NOMO-1 (cell line): ENCODE measurements at regions not wholly inside any gene's neighbourhood (a gene's known extent, or its start where the extent isn't known, plus 50 kb on each side); places are given as distances from the start of the nearest gene placed in this dataset.
"Not testable (repeated sequence)": the region's sequence is repeated elsewhere in the genome, so short reads cannot be mapped to it uniquely, and the experiment has no call there.

Experiments
- DNase-seq, 2 experiments: peaks; one replicate each; lab custom pipeline; 2025; ENCODE audit not compliant: unreplicated experiment in 2 of 2; lab: John Stamatoyannopoulos, UW

DNA sequence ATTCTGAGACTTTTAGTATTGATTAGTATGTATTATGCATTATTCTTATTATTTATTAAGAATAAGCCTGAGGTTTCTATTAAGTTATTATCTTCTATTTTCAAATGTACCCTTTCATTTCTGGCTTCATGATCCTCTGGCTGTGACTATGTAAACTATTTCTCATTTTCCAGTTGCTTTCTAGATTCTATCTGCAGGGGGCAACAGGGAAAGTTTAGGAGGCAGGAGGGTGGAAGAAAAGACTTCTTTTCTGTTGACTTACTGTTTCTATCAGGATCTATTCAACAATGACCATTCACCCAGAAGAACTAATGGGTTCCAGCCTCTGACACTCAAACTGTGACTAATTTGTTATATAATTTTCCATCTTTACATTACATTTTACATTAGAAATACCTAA lies 653.4 kb upstream of the FSHR start:
- no peak for DNase-seq

- DNase-seq, result no peak
Measured at GRCh38 chr2:49804111-49804510, 649.8 kb upstream of the FSHR start.

DNA sequence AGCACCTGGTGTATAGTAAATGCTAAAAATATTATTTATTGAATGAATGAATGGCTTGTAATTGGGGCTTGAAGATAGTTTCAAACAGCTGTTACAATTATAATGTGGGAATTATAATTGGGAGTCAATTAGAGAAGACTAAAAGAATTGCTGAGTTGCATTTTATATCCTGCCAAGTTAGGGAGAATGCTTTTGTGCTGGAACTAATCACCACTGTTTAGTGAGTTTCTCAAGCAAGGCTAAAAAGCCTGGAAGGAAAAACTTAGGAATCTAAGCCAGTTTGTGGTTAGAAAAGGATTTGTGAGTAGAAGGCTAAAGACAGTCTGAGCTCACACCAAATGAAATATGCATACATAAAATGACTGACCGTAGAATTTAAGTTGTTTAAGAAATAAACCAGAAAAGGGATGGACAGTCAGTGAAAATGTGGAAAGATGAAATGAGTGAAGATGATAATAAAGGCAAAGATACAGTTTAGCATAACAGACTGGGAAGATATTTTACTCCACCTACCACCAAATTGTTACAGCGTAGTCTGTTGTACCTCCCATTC lies 647.7 kb upstream of the FSHR start:
- no peak for DNase-seq

DNA sequence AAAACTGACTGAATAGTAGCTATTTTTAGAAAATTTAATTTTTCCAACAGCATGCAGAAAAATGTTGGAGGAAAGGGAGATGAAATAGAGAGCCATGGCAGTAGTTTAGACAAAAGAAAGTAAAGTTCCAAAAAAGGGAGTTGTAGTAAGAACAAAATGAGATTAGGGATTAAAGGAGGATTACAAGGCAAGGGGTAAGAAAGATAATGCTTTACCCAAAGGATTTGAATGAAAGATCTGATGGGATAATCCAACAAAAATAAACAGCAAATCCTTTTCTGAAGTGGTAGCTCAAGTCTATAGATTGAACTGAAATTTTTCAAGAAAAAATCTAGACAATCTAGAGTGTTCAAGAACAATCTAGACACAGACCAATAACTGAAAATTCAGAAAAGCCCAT lies 644.3 kb upstream of the FSHR start:
- no peak for DNase-seq

DNA sequence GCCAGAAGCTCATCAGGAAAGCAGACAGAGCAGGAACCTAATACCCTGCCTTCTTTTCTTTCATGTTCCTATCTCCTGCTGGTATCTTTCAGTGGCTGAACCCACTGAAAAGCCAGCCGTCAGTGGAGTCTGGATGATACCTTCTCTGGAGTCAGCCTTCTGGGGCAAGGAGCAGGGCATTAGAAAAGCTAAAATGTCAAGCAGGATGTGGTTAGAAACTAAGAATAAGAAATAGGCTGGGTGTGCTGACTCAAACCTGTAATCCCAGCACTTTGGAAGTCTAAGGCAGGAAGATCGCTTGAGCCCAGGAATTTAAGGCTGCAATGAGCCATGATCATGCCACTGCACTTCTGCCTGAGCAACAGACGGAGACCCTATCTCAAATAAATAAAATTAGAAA lies 642.0 kb upstream of the FSHR start:
- DNase-seq, result no peak

GRCh38 chr2:49794396-49794795 lies 640.1 kb upstream of the FSHR start:
- DNase-seq, result no peak

DNA sequence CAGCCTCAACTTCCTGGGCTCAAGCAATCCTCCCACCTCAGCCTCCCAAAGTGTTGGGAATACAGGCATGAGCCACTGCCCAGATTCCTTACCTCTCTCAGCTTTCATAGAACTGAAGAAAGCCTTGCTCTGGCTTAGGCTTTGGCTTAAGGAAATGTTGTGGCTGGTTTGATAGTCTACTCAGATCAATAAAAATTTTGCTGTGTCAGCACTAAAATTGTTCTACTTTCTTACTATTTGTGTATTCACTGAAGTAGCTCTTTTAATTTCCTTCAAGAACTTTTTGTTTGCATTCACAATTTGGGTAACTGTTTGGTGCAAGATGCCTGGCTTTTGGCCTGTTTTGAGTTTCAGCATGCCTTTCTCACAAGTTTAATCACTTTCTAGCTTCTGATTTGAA lies 634.0 kb upstream of the FSHR start:
- DNase-seq, result no peak

DNA sequence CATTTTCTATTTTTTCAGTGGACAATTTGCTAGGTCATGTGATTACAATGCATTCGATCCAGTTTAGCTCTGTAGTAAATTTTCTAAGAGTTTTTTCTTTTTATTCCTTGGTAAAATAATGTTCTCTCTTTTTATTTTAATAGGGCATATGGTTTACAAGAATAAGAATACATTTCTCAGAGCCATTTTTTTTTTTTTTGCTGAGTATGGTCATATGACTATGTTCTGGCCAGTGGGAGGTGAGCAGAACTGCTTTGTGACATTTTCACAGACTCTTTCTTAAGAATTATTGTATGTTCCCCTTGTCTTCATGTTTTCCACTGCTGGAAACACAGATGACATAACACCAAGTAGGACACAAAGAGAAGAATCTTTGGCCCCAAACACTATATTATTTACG lies 626.6 kb upstream of the FSHR start:
- no peak for DNase-seq

DNA sequence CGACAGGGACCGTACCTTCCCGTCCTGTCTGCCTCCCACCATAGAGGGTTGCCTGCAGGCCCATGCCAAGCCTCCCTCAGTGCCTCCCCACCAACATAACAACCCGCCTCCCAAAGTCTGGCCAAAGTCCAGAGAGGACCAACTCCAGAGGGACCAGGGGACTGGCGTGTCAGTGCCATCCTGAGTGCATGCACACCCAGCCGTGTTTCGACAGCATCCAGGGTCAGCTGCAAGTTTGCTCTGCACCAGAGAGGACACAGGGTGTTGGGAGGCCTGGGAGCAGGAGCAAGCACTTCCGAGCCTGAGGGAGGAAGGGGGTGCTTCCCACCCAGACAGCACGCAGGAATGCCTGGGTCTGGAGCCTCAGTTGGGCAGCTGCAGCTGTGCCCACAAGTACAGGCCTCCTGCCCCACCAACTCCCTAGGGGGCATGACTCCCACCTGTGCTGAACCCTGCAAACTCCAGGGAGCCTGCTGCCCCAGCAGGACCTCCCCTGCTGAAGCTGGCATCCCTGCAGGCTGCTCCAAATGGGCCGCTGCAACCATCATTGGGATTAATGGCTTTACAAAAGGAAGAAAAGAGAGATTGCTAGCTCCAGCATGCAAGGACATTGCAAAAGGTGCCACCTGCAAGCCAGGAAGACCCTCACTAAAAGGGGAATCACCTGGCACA lies 618.1 kb upstream of the FSHR start:
- DNase-seq, result no peak

GRCh38 chr2:49770919-49771318 lies 616.6 kb upstream of the FSHR start:
- DNase-seq, result peak in 1 of 2 experiments; percentile 14

GRCh38 chr2:49767316-49767715 lies 613.0 kb upstream of the FSHR start:
- DNase-seq, result no peak

DNA sequence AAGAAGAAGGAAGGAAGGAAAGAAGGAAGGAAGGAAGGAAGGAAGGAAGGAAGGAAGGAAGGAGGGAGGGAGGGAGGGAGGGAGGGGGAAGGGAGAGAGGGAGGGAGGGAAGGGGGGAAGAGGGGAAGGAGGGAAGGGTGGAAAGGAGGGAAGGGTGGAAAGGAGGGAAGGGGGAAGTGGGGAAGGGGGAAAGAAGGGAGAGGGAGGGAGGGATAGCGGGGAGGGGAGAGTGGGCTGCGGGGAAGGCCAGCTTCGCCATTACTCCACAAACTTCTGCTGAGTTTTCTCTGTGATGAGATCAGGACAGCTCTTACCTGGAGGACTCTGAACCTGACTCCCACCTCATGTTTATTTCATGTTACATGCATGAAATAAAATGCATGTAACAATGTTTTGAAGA lies 601.5 kb upstream of the FSHR start:
- DNase-seq, result no peak

DNA sequence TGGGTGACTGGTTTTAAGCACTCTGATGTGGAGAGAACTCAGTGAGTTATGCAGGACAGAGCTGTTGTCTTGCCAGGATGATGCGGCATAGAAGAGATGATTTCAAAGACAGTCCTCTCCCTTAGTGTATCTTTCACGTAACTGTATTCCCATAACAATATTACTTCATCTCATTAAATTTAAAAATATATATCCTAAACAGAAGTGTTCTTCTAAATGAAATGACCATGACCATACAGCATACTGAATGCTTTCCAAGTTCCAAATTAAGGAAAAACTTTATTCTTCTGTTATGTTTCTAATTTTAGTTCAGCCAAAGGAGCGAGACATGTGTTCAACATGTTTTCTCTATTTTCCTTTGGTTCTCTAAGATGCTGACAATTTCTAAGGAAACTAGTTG lies 600.1 kb upstream of the FSHR start:
- DNase-seq, result no peak

DNA sequence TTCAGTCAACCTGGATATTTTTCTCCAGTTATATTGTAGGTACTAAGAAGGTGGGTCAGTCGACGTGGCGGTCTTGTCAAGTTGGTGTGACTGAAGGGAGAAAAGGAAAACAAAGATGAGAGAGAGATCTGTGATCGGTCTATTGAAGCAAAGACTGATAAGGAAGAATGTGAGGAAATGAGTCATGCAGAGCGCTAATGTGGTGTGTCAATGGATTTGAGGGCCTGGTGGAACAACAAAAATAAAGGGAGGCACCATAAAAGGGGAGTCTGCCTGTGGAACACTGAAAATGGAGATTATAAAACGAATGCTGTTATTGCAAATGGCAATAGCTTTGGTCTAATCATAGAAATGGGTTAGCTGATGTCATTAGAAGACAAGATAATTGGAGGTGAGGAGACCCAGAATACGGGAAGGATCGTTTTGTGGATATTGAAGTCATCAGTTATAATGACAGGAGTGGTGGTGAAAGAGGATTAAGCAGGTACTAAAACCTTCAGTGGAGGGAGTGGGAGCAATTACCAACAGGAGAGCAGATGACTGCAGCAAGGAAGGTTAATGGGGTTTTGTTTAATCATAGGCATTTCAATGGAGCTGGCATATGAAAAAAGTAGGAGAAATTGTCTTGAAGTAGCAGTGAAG lies 599.1 kb upstream of the FSHR start:
- no peak for DNase-seq

DNA sequence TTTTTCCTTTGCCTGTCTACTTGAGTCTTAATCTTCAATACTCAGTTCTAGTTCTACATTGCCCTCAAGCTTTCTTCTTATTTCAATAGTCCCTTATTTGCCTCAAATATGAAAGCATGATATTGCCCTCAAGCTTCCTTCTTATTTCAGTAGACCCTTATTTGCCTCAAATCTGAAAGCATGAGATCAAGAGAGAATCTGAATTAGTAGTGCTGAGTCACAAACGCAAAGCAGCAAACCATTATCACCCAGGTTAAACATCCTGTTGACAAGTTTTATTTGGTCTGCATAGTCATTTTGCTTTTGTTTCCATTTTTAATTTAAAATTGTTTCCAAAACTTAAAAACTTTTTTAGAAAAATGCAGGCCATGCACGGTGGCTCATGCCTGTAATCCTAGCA lies 583.3 kb upstream of the FSHR start:
- DNase-seq, result no peak

DNA sequence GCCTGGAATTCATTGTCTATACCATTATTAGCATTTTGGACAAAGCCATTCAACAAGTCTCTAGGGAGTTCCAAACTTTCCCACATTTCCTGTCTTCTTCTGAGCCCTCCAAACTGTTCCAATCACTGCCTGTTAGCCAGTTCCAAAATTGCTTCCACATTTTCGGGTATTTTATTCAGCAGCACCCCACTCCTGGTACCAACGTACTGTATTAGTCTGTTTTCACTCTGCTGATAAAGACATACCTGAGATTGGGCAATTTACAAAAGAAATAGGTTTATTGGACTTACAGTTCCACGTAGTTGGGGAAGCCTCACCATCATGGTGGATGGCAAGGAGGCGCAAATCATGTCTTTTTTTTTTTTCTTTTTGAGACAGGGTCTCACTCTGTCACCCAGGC lies 578.6 kb upstream of the FSHR start:
- not testable (repeated sequence) for DNase-seq

DNA sequence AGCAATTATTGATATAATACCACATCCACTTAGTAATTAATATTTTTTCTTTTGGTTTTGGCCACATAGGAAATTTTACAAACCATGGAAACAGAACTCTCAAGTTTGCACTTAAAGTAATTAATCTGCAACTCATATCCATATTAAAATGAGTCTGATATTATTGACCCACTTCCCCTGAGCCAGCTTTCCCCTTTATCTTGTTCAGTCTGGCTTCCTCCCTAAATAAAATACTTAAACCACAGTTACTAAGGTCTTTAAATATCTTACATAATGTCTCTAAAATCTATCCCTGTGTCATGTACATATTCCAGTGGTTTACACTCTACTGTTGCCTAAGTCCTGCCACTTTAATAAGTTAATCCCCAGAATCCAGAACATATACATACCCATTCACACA lies 564.9 kb upstream of the FSHR start:
- no peak for DNase-seq

- no peak for DNase-seq
Measured at GRCh38 chr2:49715597-49715996, 561.3 kb upstream of the FSHR start.

DNA sequence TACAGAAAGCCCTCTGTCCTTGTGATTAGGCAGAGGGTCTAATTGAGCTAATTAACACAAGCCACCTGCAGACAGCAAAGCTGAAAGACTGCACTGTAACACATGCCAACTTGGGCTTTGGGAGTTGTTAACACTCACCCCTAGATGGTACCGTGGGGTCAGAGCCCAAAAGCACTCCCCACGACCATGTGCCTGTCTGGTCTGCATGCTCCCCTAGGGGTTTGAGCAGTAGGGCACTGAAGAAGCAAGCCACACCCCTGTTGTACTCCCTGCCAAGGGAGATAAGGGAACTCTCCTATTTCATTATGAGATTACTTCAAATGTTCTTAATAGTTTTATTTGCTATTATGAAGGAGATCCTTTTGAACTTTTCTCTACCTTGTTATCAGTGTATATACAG lies 560.1 kb upstream of the FSHR start:
- no peak for DNase-seq

DNA sequence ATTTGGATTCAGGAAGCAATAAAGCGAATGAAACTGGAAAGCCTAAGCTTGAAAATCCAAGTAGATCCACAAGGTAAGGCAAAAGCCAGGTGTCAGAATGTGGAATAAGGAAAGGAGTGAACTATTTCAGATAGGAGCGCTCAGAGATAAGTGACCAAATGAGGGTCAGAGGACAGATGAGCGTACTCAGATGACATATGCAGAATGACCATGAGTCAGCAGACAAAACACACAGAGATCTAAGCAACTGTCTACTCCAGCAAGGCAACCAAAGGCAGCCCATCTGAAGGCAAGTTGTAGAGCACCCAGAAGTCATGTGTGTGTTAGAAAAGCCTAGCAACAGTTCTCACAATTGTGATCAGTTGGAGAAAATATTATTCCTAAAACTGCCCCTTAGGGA lies 548.4 kb upstream of the FSHR start:
- no peak for DNase-seq

DNA sequence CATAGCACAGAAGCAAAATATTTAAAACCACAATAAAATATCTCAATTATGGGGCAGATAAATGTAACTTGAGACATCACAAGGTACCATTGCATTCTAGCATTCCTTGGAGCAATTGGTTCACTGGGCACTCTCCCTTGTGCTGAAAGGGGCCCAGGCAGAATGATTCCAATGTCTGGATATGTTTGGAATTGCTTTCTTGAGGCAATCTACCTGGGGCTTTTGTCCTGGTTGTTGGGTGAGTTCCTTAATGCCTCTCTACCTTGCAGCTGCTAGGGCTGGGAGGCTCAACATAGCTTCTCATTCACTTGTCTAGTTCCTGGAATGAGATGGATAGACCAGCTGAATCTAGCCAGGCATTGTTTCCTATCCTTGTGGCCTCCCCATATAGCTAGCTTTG lies 539.6 kb upstream of the FSHR start:
- DNase-seq, result no peak

GRCh38 chr2:49692022-49692421 lies 537.7 kb upstream of the FSHR start:
- DNase-seq, result not testable (repeated sequence)

GRCh38 chr2:49687918-49688317 lies 533.6 kb upstream of the FSHR start:
- no peak for DNase-seq
